ENCODE measurements at regions not wholly inside any gene's neighbourhood (a gene's known extent, or its start where the extent isn't known, plus 50 kb on each side); places are given as distances from the start of the nearest gene placed in this dataset.
"Not testable (repeated sequence)": the region's sequence is repeated elsewhere in the genome, so short reads cannot be mapped to it uniquely, and the experiment has no call there.

GRCh38 chr2:226180281-226180884 lies 619.2 kb downstream of the IRS1 start:
- FAIRE-seq = no peak
- no peak for TF ChIP-seq POLR2AphosphoS5 (IDR thresholded peaks at IDR 0.05; ENCODE audit: low read depth, low read length)
- TF ChIP-seq TAF1 (IDR thresholded peaks at IDR 0.05; ENCODE audit: borderline replicate concordance, low read depth, low read length) = no peak
- TF ChIP-seq POLR2A (IDR thresholded peaks at IDR 0.05; ENCODE audit: low read depth, low read length) = no peak
- DNase-seq (ENCODE audit: insufficient read length) = no peak

- no peak for DNase-seq (ENCODE audit: insufficient read length)
- no peak for FAIRE-seq
- TF ChIP-seq POLR2AphosphoS5 (IDR thresholded peaks at IDR 0.05; ENCODE audit: low read depth, low read length) = no peak
- no peak for TF ChIP-seq POLR2A (IDR thresholded peaks at IDR 0.05; ENCODE audit: low read depth, low read length)
Observed at GRCh38 chr2:226179010-226179409, 620.6 kb downstream of the IRS1 start.

- TF ChIP-seq TAF1 (IDR thresholded peaks at IDR 0.05; ENCODE audit: borderline replicate concordance, low read depth, low read length) = no peak
- TF ChIP-seq POLR2A (IDR thresholded peaks at IDR 0.05; ENCODE audit: low read depth, low read length) = no peak
- no peak for TF ChIP-seq POLR2AphosphoS5 (IDR thresholded peaks at IDR 0.05; ENCODE audit: low read depth, low read length)
- no peak for FAIRE-seq
Observed at GRCh38 chr2:226176283-226176984, 623.2 kb downstream of the IRS1 start.

GRCh38 chr2:226174390-226174789 lies 625.2 kb downstream of the IRS1 start:
- FAIRE-seq (no peak), DNase-seq (ENCODE audit: insufficient read length) (no peak)
- TF ChIP-seq POLR2AphosphoS5 (IDR thresholded peaks at IDR 0.05; ENCODE audit: low read depth, low read length) (no peak), POLR2A (IDR thresholded peaks at IDR 0.05; ENCODE audit: low read depth, low read length) (no peak), TAF1 (IDR thresholded peaks at IDR 0.05; ENCODE audit: borderline replicate concordance, low read depth, low read length) (no peak)

More at GRCh38 chr2:226176283-226176984, 623.2 kb downstream of the IRS1 start:
- no peak for DNase-seq (ENCODE audit: insufficient read length)

GRCh38 chr2:226172939-226173338 lies 626.7 kb downstream of the IRS1 start:
- no peak for TF ChIP-seq POLR2AphosphoS5 (IDR thresholded peaks at IDR 0.05; ENCODE audit: low read depth, low read length)
- TF ChIP-seq TAF1 (IDR thresholded peaks at IDR 0.05; ENCODE audit: borderline replicate concordance, low read depth, low read length) = no peak
- no peak for TF ChIP-seq POLR2A (IDR thresholded peaks at IDR 0.05; ENCODE audit: low read depth, low read length)
- DNase-seq (ENCODE audit: insufficient read length) (no peak), FAIRE-seq (no peak)

GRCh38 chr2:226172309-226172708 lies 627.3 kb downstream of the IRS1 start:
- DNase-seq (ENCODE audit: insufficient read length) (no peak), FAIRE-seq (no peak)

GRCh38 chr2:226169751-226170581 lies 629.7 kb downstream of the IRS1 start:
- no peak for FAIRE-seq
- TF ChIP-seq POLR2AphosphoS5 (IDR thresholded peaks at IDR 0.05; ENCODE audit: low read depth, low read length) = no peak
- TF ChIP-seq TAF1 (IDR thresholded peaks at IDR 0.05; ENCODE audit: borderline replicate concordance, low read depth, low read length) = no peak
- no peak for TF ChIP-seq POLR2A (IDR thresholded peaks at IDR 0.05; ENCODE audit: low read depth, low read length)
- no peak for DNase-seq (ENCODE audit: insufficient read length)

More at GRCh38 chr2:226172309-226172708, 627.3 kb downstream of the IRS1 start:
- TF ChIP-seq TAF1 (IDR thresholded peaks at IDR 0.05; ENCODE audit: borderline replicate concordance, low read depth, low read length) (no peak), POLR2AphosphoS5 (IDR thresholded peaks at IDR 0.05; ENCODE audit: low read depth, low read length) (no peak)

GRCh38 chr2:226168496-226169160 lies 631.0 kb downstream of the IRS1 start:
- TF ChIP-seq TAF1 (IDR thresholded peaks at IDR 0.05; ENCODE audit: borderline replicate concordance, low read depth, low read length) = no peak
- no peak for TF ChIP-seq POLR2AphosphoS5 (IDR thresholded peaks at IDR 0.05; ENCODE audit: low read depth, low read length)
- TF ChIP-seq POLR2A (IDR thresholded peaks at IDR 0.05; ENCODE audit: low read depth, low read length) = no peak
- DNase-seq (ENCODE audit: insufficient read length) (no peak), FAIRE-seq (no peak)

GRCh38 chr2:226164512-226164911 lies 635.1 kb downstream of the IRS1 start:
- TF ChIP-seq TAF1 (IDR thresholded peaks at IDR 0.05; ENCODE audit: borderline replicate concordance, low read depth, low read length) (no peak), POLR2AphosphoS5 (IDR thresholded peaks at IDR 0.05; ENCODE audit: low read depth, low read length) (no peak), POLR2A (IDR thresholded peaks at IDR 0.05; ENCODE audit: low read depth, low read length) (no peak)
- DNase-seq (ENCODE audit: insufficient read length) = no peak
- no peak for FAIRE-seq

- FAIRE-seq; DNase-seq (ENCODE audit: insufficient read length): not testable (repeated sequence)
Observed at GRCh38 chr2:226160617-226161016, 639.0 kb downstream of the IRS1 start.

- DNase-seq (ENCODE audit: insufficient read length) (no peak), FAIRE-seq (no peak)
- TF ChIP-seq TAF1 (IDR thresholded peaks at IDR 0.05; ENCODE audit: borderline replicate concordance, low read depth, low read length) = no peak
- no peak for TF ChIP-seq POLR2A (IDR thresholded peaks at IDR 0.05; ENCODE audit: low read depth, low read length)
- no peak for TF ChIP-seq POLR2AphosphoS5 (IDR thresholded peaks at IDR 0.05; ENCODE audit: low read depth, low read length)
Observed at GRCh38 chr2:226159875-226160479, 639.6 kb downstream of the IRS1 start.

Data from GM12892 (cell line).